B cell (primary cell): ENCODE measurements at regions not wholly inside any gene's neighbourhood (a gene's known extent, or its start where the extent isn't known, plus 50 kb on each side); places are given as distances from the start of the nearest gene placed in this dataset.
A peak's percentile ranks its signal among the peaks of the same experiment; 100 is the strongest.

ENCODE experiments used
- ATAC-seq: fragments of 200-7000 bp; cut with Tn5 transposase; one replicate; pipeline ENCODE4 v1.10.0; 2021; ENCODE audit warnings: low read depth, mild to moderate bottlenecking, moderate number of reproducible peaks, moderate library complexity
- CTCF ChIA-PET: fragments of 350-600 bp; sonication (Branson Sonifier 250); formaldehyde crosslinking; loops from one replicate; lab custom pipeline; 2021; ENCODE audit warnings: antibody characterized with exemption, inconsistent platforms; lab: Charles Lee
- POLR2A ChIA-PET: fragments of 350-600 bp; sonication (Branson Sonifier 250); formaldehyde crosslinking; loops from one replicate; lab custom pipeline; 2021; ENCODE audit warnings: antibody characterized with exemption; lab: Charles Lee
- DNase-seq: peaks from one replicate; pipeline ENCODE4 v3.0.0; 2013
- H2AFZ ChIP-seq: 2 replicates; pipeline ENCODE4 v1.6.1; 2012; ENCODE audit warnings: mild to moderate bottlenecking, low read depth, low read length; ENCODE audit not compliant: insufficient read depth, poor library complexity, severe bottlenecking
- H3K27ac ChIP-seq, 2 donors: 1 replicate in 1 of 2; 2 replicates in 1 of 2; pipeline ENCODE4 v1.5.1; 2012 to 2013; ENCODE audit warnings: low read length in 2 of 2, mild to moderate bottlenecking in 2 of 2, moderate library complexity in 1 of 2
- H3K27me3 ChIP-seq, 4 experiments: fragments of 200-600 bp in 1 of 4; sonication (generic) in 1 of 4; replicated peaks in 1 of 4; 1 replicate in 2 of 4; 2 replicates in 2 of 4; pipeline versions ENCODE4 v1.6.1 to v1.7.0; 2013 to 2016; ENCODE audit warnings: low read length in 3 of 4, mild to moderate bottlenecking in 2 of 4, mixed read lengths in 1 of 4, moderate library complexity in 1 of 4; ENCODE audit not compliant: insufficient read depth in 4 of 4, control insufficient read depth in 3 of 4; ENCODE audit errors: control extremely low read depth in 1 of 4
- H3K36me3 ChIP-seq, 2 experiments: replicated peaks in 1 of 2; 1 replicate in 1 of 2; 2 replicates in 1 of 2; pipeline versions ENCODE4 v1.6.1 to v1.7.1; 2013; ENCODE audit warnings: low read length in 1 of 2; ENCODE audit not compliant: insufficient read depth in 2 of 2, control insufficient read depth in 1 of 2; ENCODE audit errors: control extremely low read depth in 1 of 2, extremely low read depth in 1 of 2
- H3K4me1 ChIP-seq, 2 donors: fragments of 200-600 bp in 1 of 2; sonication (generic) in 1 of 2; 1 replicate in 1 of 2; 2 replicates in 1 of 2; pipeline versions ENCODE4 v1.5.1 to v1.6.1; 2013 to 2017; ENCODE audit warnings: low read length in 2 of 2; ENCODE audit not compliant: control insufficient read depth in 2 of 2, insufficient read depth in 2 of 2
- H3K4me2 ChIP-seq: replicated peaks from 2 replicates; pipeline ENCODE3; 2012; ENCODE audit warnings: mild to moderate bottlenecking, low read depth, low read length; ENCODE audit not compliant: poor library complexity, severe bottlenecking
- H3K4me3 ChIP-seq, 5 experiments: fragments of 200-600 bp in 1 of 5; sonication (generic) in 1 of 5; 1 replicate in 3 of 5; 2 replicates in 2 of 5; pipeline versions ENCODE4 v1.5.1 to v1.7.0; 2011 to 2016; ENCODE audit warnings: low read length in 4 of 5, mild to moderate bottlenecking in 4 of 5, low read depth in 2 of 5, control low read depth in 1 of 5, moderate library complexity in 1 of 5; ENCODE audit not compliant: insufficient read depth in 1 of 5; ENCODE audit errors: control extremely low read depth in 1 of 5, extremely low read depth in 1 of 5
- H3K79me2 ChIP-seq: fragments of 200-600 bp; sonication (generic); one replicate; pipeline ENCODE4 v1.6.0; 2016; ENCODE audit warnings: low read length; ENCODE audit not compliant: control insufficient read depth, insufficient read depth
- H3K9ac ChIP-seq: fragments of 200-600 bp; sonication (generic); 2 replicates; pipeline ENCODE4 v1.6.1; 2017; ENCODE audit warnings: mild to moderate bottlenecking, low read length, moderate library complexity
- H3K9me3 ChIP-seq, 3 donors: one replicate each; pipeline versions ENCODE4 v1.6.1 to v1.7.1; 2013; ENCODE audit warnings: low read length in 2 of 3; ENCODE audit not compliant: control insufficient read depth in 2 of 3, insufficient read depth in 1 of 3; ENCODE audit errors: control extremely low read depth in 1 of 3
- H4K20me1 ChIP-seq: 2 replicates; pipeline ENCODE4 v1.6.0; 2012; ENCODE audit warnings: mild to moderate bottlenecking, low read length; ENCODE audit not compliant: insufficient read depth, control insufficient read depth, poor library complexity, severe bottlenecking
- H3K27ac Mint-ChIP-seq: one replicate; pipeline ENCODE4 v1.8.0; 2021; ENCODE audit warnings: mixed read lengths
- H3K27me3 Mint-ChIP-seq: one replicate; pipeline ENCODE4 v1.8.0; 2021; ENCODE audit warnings: mixed read lengths
- H3K4me1 Mint-ChIP-seq: one replicate; pipeline ENCODE4 v1.8.0; 2021; ENCODE audit warnings: mixed read lengths
- H3K4me3 Mint-ChIP-seq: one replicate; pipeline ENCODE4 v1.8.0; 2021; ENCODE audit warnings: mixed read lengths
- H3K9me3 Mint-ChIP-seq: one replicate; pipeline ENCODE4 v1.8.0; 2022; ENCODE audit warnings: mixed read lengths; ENCODE audit not compliant: insufficient read depth
- EZH2 ChIP-seq: IDR thresholded peaks from 2 replicates; pipeline ENCODE4 v1.6.1; 2012; ENCODE audit warnings: borderline replicate concordance, low read depth, mild to moderate bottlenecking, moderate library complexity, low read length; ENCODE audit not compliant: insufficient read depth, poor library complexity, severe bottlenecking
- WGBS: methylation state at CpG from one replicate; pipeline ENCODE4 v1.1.5; 2013; ENCODE audit warnings: missing lambda C conversion rate; ENCODE audit not compliant: insufficient coverage; 5-methylcytosine and 5-hydroxymethylcytosine counted together
- intact Hi-C: fragments of 100-400 bp; cut with micrococcal nuclease; formaldehyde crosslinking; loops from one replicate; pipeline ENCODE4 v1.10.0; 2022
- TF ChIP-seq, protein P1 (sequence below): fragments of 200-600 bp; IDR thresholded peaks from one replicate; pipeline ENCODE4 v1.8.0; 2022; ENCODE audit warnings: antibody characterized with exemption, mild to moderate bottlenecking

DNA sequence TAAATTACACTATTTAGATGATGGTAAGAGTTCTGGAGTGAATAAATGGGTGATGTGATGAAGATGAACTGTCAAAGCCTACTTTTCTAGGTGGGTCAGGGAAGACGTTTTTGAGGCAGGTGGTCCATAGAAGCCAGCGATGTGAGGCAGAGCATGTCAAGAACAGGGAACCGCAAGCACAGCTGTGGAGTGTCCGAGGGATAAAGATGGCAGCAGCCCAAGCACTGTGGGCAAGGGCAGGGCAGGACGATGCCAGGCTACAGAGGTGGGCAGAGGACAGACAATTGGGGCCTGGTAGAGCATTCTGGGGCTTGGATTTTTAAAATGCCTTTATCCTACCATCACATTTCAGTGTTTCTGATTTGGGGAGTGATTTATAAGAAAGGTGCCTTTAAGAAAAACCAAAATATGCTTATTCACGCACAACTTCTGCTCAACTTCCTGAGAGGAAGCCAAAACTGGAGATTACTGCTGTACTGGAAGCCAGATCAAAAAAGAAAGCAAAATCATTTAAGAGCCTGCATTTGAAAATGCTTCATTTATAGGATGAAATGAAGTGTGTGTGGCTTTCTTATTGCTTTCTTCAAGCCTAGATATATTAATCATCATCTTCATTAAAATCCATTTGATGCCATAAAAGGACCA is 119.0 kb upstream of the WDR17 start:
- TF ChIP-seq EZH2 = no peak
- TF ChIP-seq, protein P1, sequence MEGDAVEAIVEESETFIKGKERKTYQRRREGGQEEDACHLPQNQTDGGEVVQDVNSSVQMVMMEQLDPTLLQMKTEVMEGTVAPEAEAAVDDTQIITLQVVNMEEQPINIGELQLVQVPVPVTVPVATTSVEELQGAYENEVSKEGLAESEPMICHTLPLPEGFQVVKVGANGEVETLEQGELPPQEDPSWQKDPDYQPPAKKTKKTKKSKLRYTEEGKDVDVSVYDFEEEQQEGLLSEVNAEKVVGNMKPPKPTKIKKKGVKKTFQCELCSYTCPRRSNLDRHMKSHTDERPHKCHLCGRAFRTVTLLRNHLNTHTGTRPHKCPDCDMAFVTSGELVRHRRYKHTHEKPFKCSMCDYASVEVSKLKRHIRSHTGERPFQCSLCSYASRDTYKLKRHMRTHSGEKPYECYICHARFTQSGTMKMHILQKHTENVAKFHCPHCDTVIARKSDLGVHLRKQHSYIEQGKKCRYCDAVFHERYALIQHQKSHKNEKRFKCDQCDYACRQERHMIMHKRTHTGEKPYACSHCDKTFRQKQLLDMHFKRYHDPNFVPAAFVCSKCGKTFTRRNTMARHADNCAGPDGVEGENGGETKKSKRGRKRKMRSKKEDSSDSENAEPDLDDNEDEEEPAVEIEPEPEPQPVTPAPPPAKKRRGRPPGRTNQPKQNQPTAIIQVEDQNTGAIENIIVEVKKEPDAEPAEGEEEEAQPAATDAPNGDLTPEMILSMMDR = no peak
- ChIA-PET POLR2A (no interaction called here), CTCF (interaction anchor here (1.0 to 3.2 kb wide), 3 partner anchors 49 to 394 kb away, joined by 3 to 30 read pairs (median 6); no protein-coding TSS in a partner anchor)
- H3K79me2 ChIP-seq = no peaks in the 10 kb centered on the region
- no peak overlapping the region for H3K4me3 ChIP-seq
- H3K4me1 ChIP-seq = peaks cover 5 to 7% of the 10 kb centered on the region in 2 donors
- Mint-ChIP-seq H3K9me3 (no peaks in the 10 kb centered on the region), H3K4me1 (peaks cover 6% of the 10 kb centered on the region), H3K4me3 (peak overlapping the region; percentile 21), H3K27me3 (peaks cover 4% of the 10 kb centered on the region), H3K27ac (no peak overlapping the region)
- no peaks in the 10 kb centered on the region for H3K36me3 ChIP-seq
- H3K9ac ChIP-seq = no peak overlapping the region
- peak overlapping the region; percentile 61 for H2AFZ ChIP-seq
- no peaks in the 10 kb centered on the region for H4K20me1 ChIP-seq
- no peaks in the 10 kb centered on the region for H3K27me3 ChIP-seq
- DNase-seq = no peak
- intact Hi-C loops = loop anchor here (1.0 to 2.0 kb wide), 3 partner anchors 108 to 395 kb away; no protein-coding TSS in a partner anchor
- H3K9me3 ChIP-seq = no peaks in the 10 kb centered on the region
- peak overlapping the region; percentile 32 for H3K4me2 ChIP-seq
- no peak overlapping the region for H3K27ac ChIP-seq
- WGBS = 12% methylated on average over 4 of the region's 6 CpGs
- no peak for ATAC-seq

DNA sequence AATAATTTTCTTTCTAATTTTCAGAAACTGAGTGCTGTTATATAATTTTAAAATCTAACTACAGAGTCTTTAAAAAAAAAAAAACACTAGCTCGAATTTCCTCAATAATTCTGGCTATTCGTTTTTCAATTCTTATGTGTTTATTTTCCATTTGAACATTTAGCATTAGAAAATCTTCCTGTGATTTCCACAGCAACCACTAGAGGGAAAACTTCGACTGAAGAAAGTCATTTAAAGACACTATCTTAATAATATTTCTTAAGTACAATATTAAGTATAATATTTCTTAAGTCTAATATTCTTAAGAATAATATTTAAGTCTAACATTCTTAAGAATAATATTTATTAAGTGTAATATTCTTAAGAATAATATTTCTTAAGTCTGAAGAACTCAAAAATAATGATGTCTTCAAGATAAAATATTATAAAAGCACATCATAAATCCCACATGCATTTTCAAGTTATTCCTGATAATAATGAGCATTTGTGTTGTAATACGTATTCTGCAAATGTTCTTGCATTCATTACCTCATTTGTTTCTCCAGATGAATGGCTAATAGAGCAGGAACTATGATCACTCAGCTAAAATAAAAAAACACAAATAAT is 118.4 kb upstream of the WDR17 start:
- H3K79me2 ChIP-seq = no peaks in the 10 kb centered on the region
- TF ChIP-seq, protein P1 = peak; percentile 91
- TF ChIP-seq EZH2 = no peak
- peaks cover 6% of the 10 kb centered on the region for H3K4me1 Mint-ChIP-seq
- H4K20me1 ChIP-seq = no peaks in the 10 kb centered on the region
- H3K9me3 Mint-ChIP-seq = no peaks in the 10 kb centered on the region
- ATAC-seq (no peak), DNase-seq (peak; percentile 41)
- CTCF ChIA-PET = interaction anchor here (0.6 to 3.2 kb wide), 4 partner anchors 8 to 527 kb away, joined by 3 to 30 read pairs (median 5); no protein-coding TSS in a partner anchor
- peaks cover 5 to 7% of the 10 kb centered on the region in 2 donors for H3K4me1 ChIP-seq
- H2AFZ ChIP-seq = no peak overlapping the region
- POLR2A ChIA-PET = no interaction called here
- no peak overlapping the region for H3K27ac ChIP-seq
- no peak overlapping the region for H3K9ac ChIP-seq
- no CpG with 5 or more reads among the region's 4 CpGs for WGBS
- peaks cover 4% of the 10 kb centered on the region for H3K27me3 Mint-ChIP-seq
- no peaks in the 10 kb centered on the region for H3K27me3 ChIP-seq
- H3K36me3 ChIP-seq = no peaks in the 10 kb centered on the region
- H3K27ac Mint-ChIP-seq = no peak overlapping the region
- no peaks in the 10 kb centered on the region for H3K9me3 ChIP-seq
- peak overlapping the region; percentile 32 for H3K4me2 ChIP-seq
- no peak overlapping the region for H3K4me3 ChIP-seq
- no peak overlapping the region for H3K4me3 Mint-ChIP-seq
- intact Hi-C loops = loop anchor here (1.0 to 2.0 kb wide), 3 partner anchors 108 to 394 kb away; no protein-coding TSS in a partner anchor
